GM12891 (cell line): ENCODE measurements at regions not wholly inside any gene's neighbourhood (a gene's known extent, or its start where the extent isn't known, plus 50 kb on each side); places are given as distances from the start of the nearest gene placed in this dataset.

Experiments used
- PAX5 ChIP-seq: IDR thresholded peaks from 2 replicates; pipeline ENCODE4 v1.6.1; 2011; ENCODE audit warnings: low read length, moderate library complexity, mild to moderate bottlenecking; ENCODE audit not compliant: insufficient read depth, severe bottlenecking
- POLR2A ChIP-seq: IDR thresholded peaks from 2 replicates; pipeline ENCODE4 v1.6.1; 2011; ENCODE audit warnings: low read depth, low read length, control low read depth

- TF ChIP-seq PAX5 (no peak), POLR2A (no peak)
These were observed 321.2 kb downstream of the ZNF621 start for GRCh38 chr3:40845916-40846315.
